ENCODE measurements at regions not wholly inside any gene's neighbourhood (a gene's known extent, or its start where the extent isn't known, plus 50 kb on each side); places are given as distances from the start of the nearest gene placed in this dataset.

DNA sequence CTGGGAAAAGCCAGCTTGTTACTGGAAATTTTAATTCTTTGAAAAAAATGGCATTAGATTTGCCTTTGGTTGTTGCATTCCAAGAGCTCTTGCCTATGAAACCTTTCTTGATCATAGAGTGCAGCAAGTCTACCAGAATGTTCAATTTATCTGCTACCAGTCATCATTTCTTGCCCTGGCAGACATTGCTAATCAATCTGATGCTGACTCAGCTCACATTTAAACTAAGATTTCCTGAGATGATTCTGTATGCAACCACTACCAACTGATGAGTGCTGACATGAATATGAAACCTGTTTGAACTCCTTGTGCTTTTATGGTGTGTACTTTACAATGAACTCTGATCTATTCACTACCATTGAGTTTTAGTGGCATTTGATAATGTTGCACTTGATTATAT, 166.5 kb upstream of the SALL1 start:
- no peak for ATAC-seq (ENCODE audit: low read depth in 2 of 2)
- peaks cover 0 to 7% (median 0%) of the 10 kb centered on the region in 7 donors for H3K9me3 Mint-ChIP-seq

DNA sequence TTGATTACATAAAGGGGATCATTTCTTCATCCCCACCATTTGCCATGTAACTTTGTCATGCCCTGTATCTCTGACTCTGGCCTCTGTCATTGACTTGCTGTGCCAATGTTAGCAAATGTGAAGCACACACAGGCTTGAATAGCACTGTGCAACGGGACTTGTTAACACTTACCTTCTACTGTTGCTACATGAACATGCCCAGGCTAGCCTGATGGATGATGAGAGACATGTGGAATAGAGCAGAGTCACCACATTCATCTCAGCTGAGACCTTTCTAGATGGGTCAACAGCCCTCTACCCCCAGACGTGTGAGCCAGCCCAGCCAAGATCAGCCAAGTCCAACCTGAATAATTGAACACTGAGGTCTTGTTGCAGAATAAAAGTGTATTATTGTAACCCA, 162.1 kb upstream of the SALL1 start:
- H3K36me3 ChIP-seq (ENCODE audit: control insufficient read depth, insufficient read depth, low read length) = no peaks in the 10 kb centered on the region
- no peak overlapping the region for H3K4me3 Mint-ChIP-seq
- peaks cover 0 to 8% (median 0%) of the 10 kb centered on the region in 7 donors for H3K9me3 Mint-ChIP-seq
- no peaks in the 10 kb centered on the region for H3K4me1 Mint-ChIP-seq
- no peaks in the 10 kb centered on the region for H3K36me3 Mint-ChIP-seq
- no peak overlapping the region for H3K4me3 ChIP-seq (ENCODE audit: low read depth, low read length)
- no peaks in the 10 kb centered on the region for H3K9me3 ChIP-seq (ENCODE audit: control insufficient read depth in 2 of 2, low read length in 2 of 2)
- DNase-seq (no peak), ATAC-seq (ENCODE audit: low read depth in 2 of 2) (no peak)
- H3K4me1 ChIP-seq (ENCODE audit: control insufficient read depth, insufficient read depth, low read length, poor library complexity, severe bottlenecking) = no peaks in the 10 kb centered on the region
- no peaks in the 10 kb centered on the region for H3K27me3 ChIP-seq (ENCODE audit: control insufficient read depth, insufficient read depth, low read length)
- peaks cover 4% of the 10 kb centered on the region for H3K27me3 Mint-ChIP-seq
- H3K27ac ChIP-seq (ENCODE audit: insufficient read depth, low read length, poor library complexity, severe bottlenecking) = no peak overlapping the region
- no peak overlapping the region for H3K27ac Mint-ChIP-seq

More for the DNA sequence above, 166.5 kb upstream of the SALL1 start:
- Mint-ChIP-seq H3K4me3 (no peak overlapping the region), H3K4me1 (no peaks in the 10 kb centered on the region), H3K27me3 (peaks cover 4% of the 10 kb centered on the region), H3K36me3 (no peaks in the 10 kb centered on the region), H3K27ac (no peak overlapping the region)
- Histone ChIP-seq H3K36me3 (ENCODE audit: control insufficient read depth, insufficient read depth, low read length) (no peaks in the 10 kb centered on the region), H3K27me3 (ENCODE audit: control insufficient read depth, insufficient read depth, low read length) (no peaks in the 10 kb centered on the region), H3K4me1 (ENCODE audit: control insufficient read depth, insufficient read depth, low read length, poor library complexity, severe bottlenecking) (no peaks in the 10 kb centered on the region), H3K9me3 (ENCODE audit: control insufficient read depth in 2 of 2, low read length in 2 of 2) (no peaks in the 10 kb centered on the region), H3K4me3 (ENCODE audit: low read depth, low read length) (no peak overlapping the region), H3K27ac (ENCODE audit: insufficient read depth, low read length, poor library complexity, severe bottlenecking) (no peak overlapping the region)
- no peak for DNase-seq

DNA sequence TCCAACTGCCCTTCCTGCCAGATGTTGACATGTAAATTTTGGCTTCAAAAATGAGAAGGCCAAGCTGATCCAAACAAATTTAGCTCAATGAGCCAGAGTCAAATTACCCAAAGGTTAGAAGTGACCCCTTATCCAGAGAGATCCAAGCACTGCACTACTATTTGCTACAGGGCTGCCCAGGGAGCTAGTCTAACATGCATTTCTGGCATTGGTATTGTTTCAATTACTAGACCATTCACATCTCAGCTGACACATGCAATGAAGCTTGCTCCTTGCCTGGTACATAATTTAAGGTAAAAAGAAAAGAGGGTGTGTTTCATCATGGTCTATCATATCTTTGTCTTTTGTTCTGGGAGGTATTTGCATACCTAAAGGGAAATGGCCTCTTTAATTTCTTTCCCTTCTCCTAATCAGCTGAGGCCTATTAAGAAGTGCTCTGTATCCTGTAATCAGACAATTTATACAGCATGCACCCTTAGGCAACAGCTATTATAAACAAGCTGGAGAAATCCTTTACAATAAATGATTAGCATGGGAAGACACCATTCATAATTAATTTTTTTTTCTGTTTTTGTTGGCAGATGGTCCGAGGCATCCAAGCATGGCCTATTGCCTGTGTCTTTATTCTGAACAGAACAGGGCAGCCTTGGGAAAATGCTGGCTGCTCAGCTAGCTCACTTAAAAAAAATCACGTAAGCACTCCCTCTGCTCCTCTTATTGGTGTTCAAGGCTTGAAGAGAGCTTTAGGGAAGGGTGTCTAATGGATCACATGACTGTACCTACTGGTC, 161.5 kb upstream of the SALL1 start:
- Histone ChIP-seq H3K27me3 (ENCODE audit: control insufficient read depth, insufficient read depth, low read length) (no peaks in the 10 kb centered on the region), H3K4me1 (ENCODE audit: control insufficient read depth, insufficient read depth, low read length, poor library complexity, severe bottlenecking) (no peaks in the 10 kb centered on the region), H3K27ac (ENCODE audit: insufficient read depth, low read length, poor library complexity, severe bottlenecking) (no peak overlapping the region), H3K36me3 (ENCODE audit: control insufficient read depth, insufficient read depth, low read length) (no peaks in the 10 kb centered on the region), H3K9me3 (ENCODE audit: control insufficient read depth in 2 of 2, low read length in 2 of 2) (no peaks in the 10 kb centered on the region), H3K4me3 (ENCODE audit: low read depth, low read length) (no peak overlapping the region)
- H3K36me3 Mint-ChIP-seq = no peaks in the 10 kb centered on the region
- H3K4me1 Mint-ChIP-seq = no peaks in the 10 kb centered on the region
- peaks cover 0 to 8% (median 0%) of the 10 kb centered on the region in 7 donors for H3K9me3 Mint-ChIP-seq
- DNase-seq (no peak), ATAC-seq (ENCODE audit: low read depth in 2 of 2) (no peak)
- no peak overlapping the region for H3K4me3 Mint-ChIP-seq
- peaks cover 4% of the 10 kb centered on the region for H3K27me3 Mint-ChIP-seq
- no peak overlapping the region for H3K27ac Mint-ChIP-seq

DNA sequence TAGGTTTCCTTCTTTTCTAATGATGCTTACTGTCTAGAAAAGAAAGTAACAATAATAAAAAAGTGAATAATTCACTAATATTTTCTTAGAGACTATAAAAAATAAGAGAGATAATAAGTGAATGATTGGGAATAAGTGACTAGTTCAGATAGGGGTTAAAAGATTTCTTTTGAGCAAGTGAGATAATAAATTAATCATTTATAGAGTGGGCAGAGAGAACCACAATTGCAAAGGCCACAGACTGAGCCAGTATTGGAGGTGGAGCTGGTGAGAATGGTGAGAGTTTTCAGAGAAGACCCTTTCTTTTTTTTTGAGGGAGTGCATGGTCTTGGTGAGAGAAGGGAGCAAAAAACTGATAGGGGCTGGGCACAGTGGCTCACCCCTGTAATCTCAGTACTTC, 159.1 kb upstream of the SALL1 start:
- Histone ChIP-seq H3K4me1 (ENCODE audit: control insufficient read depth, insufficient read depth, low read length, poor library complexity, severe bottlenecking) (no peaks in the 10 kb centered on the region), H3K27ac (ENCODE audit: insufficient read depth, low read length, poor library complexity, severe bottlenecking) (no peak overlapping the region), H3K27me3 (ENCODE audit: control insufficient read depth, insufficient read depth, low read length) (no peaks in the 10 kb centered on the region), H3K9me3 (ENCODE audit: control insufficient read depth in 2 of 2, low read length in 2 of 2) (no peaks in the 10 kb centered on the region), H3K36me3 (ENCODE audit: control insufficient read depth, insufficient read depth, low read length) (no peaks in the 10 kb centered on the region), H3K4me3 (ENCODE audit: low read depth, low read length) (no peak overlapping the region)
- DNase-seq (no peak), ATAC-seq (ENCODE audit: low read depth in 2 of 2) (no peak)
- no peak overlapping the region for H3K4me3 Mint-ChIP-seq
- peaks cover 4% of the 10 kb centered on the region for H3K27me3 Mint-ChIP-seq
- no peaks in the 10 kb centered on the region for H3K4me1 Mint-ChIP-seq
- H3K9me3 Mint-ChIP-seq = peaks cover 0 to 13% (median 2%) of the 10 kb centered on the region in 7 donors
- no peak overlapping the region for H3K27ac Mint-ChIP-seq
- no peaks in the 10 kb centered on the region for H3K36me3 Mint-ChIP-seq

DNA sequence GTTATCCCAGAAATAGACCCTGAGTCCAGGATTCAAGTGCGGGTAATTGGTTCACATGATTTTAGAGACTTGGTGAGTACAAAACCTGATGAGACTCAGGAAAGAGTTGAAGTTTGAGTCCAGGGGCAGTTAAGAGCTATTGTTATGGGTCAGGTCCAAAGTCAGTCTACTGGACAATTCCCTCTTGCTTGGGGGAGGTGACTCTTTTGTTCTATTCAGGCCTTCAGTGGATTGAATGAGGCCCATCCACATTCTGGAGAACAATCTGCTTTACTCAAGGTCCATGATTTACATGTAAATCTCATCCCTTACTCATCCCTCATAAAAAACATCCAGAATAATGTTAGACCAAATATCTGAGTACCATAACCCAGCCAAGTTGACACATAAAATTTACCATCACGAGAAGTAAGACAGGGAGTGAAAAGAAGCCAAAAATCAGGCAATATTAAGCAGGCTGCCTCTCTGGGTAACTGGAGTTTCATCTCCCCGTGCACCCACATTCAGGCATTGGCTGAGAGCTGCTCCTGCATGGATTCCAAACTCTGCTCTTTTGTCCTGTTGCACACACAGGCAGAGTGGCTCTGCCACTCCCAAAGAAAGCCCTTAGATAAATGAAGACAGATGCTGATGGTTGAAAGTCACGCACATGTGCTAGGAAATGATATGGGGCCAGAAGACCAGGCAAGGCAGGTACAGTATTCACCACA, 156.0 kb upstream of the SALL1 start:
- no peaks in the 10 kb centered on the region for H3K27me3 ChIP-seq (ENCODE audit: control insufficient read depth, insufficient read depth, low read length)
- no peaks in the 10 kb centered on the region for H3K9me3 ChIP-seq (ENCODE audit: control insufficient read depth in 2 of 2, low read length in 2 of 2)
- Mint-ChIP-seq H3K27me3 (no peaks in the 10 kb centered on the region), H3K9me3 (peaks cover 0 to 9% (median 2%) of the 10 kb centered on the region in 7 donors), H3K27ac (no peak overlapping the region), H3K4me1 (no peaks in the 10 kb centered on the region), H3K4me3 (no peak overlapping the region), H3K36me3 (no peaks in the 10 kb centered on the region)
- H3K4me3 ChIP-seq (ENCODE audit: low read depth, low read length) = no peak overlapping the region
- H3K27ac ChIP-seq (ENCODE audit: insufficient read depth, low read length, poor library complexity, severe bottlenecking) = no peak overlapping the region
- ATAC-seq (ENCODE audit: low read depth in 2 of 2) (no peak), DNase-seq (no peak)
- no peaks in the 10 kb centered on the region for H3K36me3 ChIP-seq (ENCODE audit: control insufficient read depth, insufficient read depth, low read length)
- no peaks in the 10 kb centered on the region for H3K4me1 ChIP-seq (ENCODE audit: control insufficient read depth, insufficient read depth, low read length, poor library complexity, severe bottlenecking)

DNA sequence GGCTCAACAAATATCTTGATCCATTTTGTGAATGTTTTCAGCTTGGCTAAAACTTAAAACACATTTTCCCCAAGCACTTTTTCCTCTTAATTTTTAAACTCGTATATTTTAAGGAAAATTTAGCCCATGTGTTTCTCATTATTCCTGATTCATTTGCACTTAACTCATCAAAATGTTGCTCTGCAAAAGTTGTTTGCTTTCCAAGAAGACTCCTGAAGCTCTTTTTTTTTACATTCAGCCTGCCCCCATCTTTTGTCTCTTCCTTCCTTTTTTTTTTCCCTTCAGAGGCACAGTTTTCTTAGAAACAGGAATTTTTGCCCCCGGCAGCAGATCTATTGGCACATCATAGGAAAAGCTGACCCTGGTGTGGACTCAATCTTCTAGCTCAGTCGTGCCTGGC, 155.0 kb upstream of the SALL1 start:
- no peaks in the 10 kb centered on the region for H3K4me1 ChIP-seq (ENCODE audit: control insufficient read depth, insufficient read depth, low read length, poor library complexity, severe bottlenecking)
- no peaks in the 10 kb centered on the region for H3K36me3 Mint-ChIP-seq

DNA sequence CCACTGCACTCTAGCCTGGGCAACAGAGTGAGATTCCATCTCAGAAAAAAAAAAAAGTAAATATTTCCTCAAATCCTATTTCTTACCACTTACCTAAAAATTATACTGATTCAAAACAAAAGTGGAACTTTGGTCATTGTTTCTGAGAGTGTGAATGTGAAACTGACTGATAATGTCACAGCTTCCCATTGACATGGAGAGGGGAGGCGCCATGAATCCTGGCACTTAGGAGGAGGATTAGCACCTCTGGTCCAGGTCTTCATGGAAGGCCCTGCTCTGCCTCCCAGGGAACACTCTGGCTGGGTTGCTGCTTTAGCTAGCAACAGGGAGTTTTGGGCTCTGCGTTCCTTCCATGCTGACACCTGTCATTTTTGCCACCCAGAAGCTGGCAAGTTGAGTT, 154.3 kb upstream of the SALL1 start:
- Histone ChIP-seq H3K4me3 (ENCODE audit: low read depth, low read length) (no peak overlapping the region), H3K9me3 (ENCODE audit: control insufficient read depth in 2 of 2, low read length in 2 of 2) (no peaks in the 10 kb centered on the region), H3K27me3 (ENCODE audit: control insufficient read depth, insufficient read depth, low read length) (no peaks in the 10 kb centered on the region), H3K4me1 (ENCODE audit: control insufficient read depth, insufficient read depth, low read length, poor library complexity, severe bottlenecking) (no peaks in the 10 kb centered on the region), H3K27ac (ENCODE audit: insufficient read depth, low read length, poor library complexity, severe bottlenecking) (no peak overlapping the region), H3K36me3 (ENCODE audit: control insufficient read depth, insufficient read depth, low read length) (no peaks in the 10 kb centered on the region)
- Mint-ChIP-seq H3K4me1 (no peaks in the 10 kb centered on the region), H3K9me3 (peaks cover 0 to 9% (median 2%) of the 10 kb centered on the region in 7 donors), H3K27ac (no peak overlapping the region), H3K36me3 (no peaks in the 10 kb centered on the region), H3K4me3 (no peak overlapping the region), H3K27me3 (no peaks in the 10 kb centered on the region)
- DNase-seq (no peak), ATAC-seq (ENCODE audit: low read depth in 2 of 2) (no peak)

More for the DNA sequence above, 155.0 kb upstream of the SALL1 start:
- Histone ChIP-seq H3K9me3 (ENCODE audit: control insufficient read depth in 2 of 2, low read length in 2 of 2) (no peaks in the 10 kb centered on the region), H3K4me3 (ENCODE audit: low read depth, low read length) (no peak overlapping the region), H3K27ac (ENCODE audit: insufficient read depth, low read length, poor library complexity, severe bottlenecking) (no peak overlapping the region), H3K36me3 (ENCODE audit: control insufficient read depth, insufficient read depth, low read length) (no peaks in the 10 kb centered on the region), H3K27me3 (ENCODE audit: control insufficient read depth, insufficient read depth, low read length) (no peaks in the 10 kb centered on the region)
- Mint-ChIP-seq H3K4me1 (no peaks in the 10 kb centered on the region), H3K27me3 (no peaks in the 10 kb centered on the region), H3K27ac (no peak overlapping the region), H3K4me3 (no peak overlapping the region), H3K9me3 (peaks cover 0 to 9% (median 2%) of the 10 kb centered on the region in 7 donors)
- ATAC-seq (ENCODE audit: low read depth in 2 of 2) (no peak), DNase-seq (no peak)

DNA sequence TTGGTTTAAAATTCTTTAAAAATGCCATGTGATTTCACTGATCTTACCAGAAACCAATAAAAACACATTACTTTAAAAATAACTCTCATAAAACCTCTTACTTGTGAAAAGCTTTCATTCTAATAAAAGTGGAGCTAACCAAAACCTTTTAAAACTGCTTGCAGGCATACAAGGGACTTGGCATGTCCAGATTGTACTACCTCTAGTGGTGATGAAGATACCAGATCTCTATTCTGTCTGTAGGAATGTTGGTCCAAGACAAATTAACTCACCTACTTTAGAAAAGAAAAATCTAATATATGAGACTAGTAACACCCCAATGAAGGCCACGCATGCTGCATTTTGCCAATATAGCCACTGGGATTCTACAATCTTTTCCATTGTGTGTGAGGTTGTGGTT, 151.0 kb upstream of the SALL1 start:
- Histone ChIP-seq H3K4me1 (ENCODE audit: control insufficient read depth, insufficient read depth, low read length, poor library complexity, severe bottlenecking) (no peaks in the 10 kb centered on the region), H3K9me3 (ENCODE audit: control insufficient read depth in 2 of 2, low read length in 2 of 2) (no peaks in the 10 kb centered on the region), H3K27ac (ENCODE audit: insufficient read depth, low read length, poor library complexity, severe bottlenecking) (no peak overlapping the region), H3K27me3 (ENCODE audit: control insufficient read depth, insufficient read depth, low read length) (no peaks in the 10 kb centered on the region), H3K4me3 (ENCODE audit: low read depth, low read length) (no peak overlapping the region), H3K36me3 (ENCODE audit: control insufficient read depth, insufficient read depth, low read length) (no peaks in the 10 kb centered on the region)
- no peak for ATAC-seq (ENCODE audit: low read depth in 2 of 2)
- Mint-ChIP-seq H3K27me3 (no peaks in the 10 kb centered on the region), H3K27ac (no peak overlapping the region), H3K4me1 (no peaks in the 10 kb centered on the region), H3K9me3 (peaks cover 0 to 14% (median 1%) of the 10 kb centered on the region in 7 donors), H3K4me3 (no peak overlapping the region), H3K36me3 (no peaks in the 10 kb centered on the region)
- no peak for DNase-seq

All from CD4-positive, CD25-positive, alpha-beta regulatory T cell (primary cell).